Memory B cell (primary cell): ENCODE measurements at regions not wholly inside any gene's neighbourhood (a gene's known extent, or its start where the extent isn't known, plus 50 kb on each side); places are given as distances from the start of the nearest gene placed in this dataset.

ENCODE experiments used
- ATAC-seq: fragments of 150-1000 bp; cut with Tn5 transposase; 2 replicates; pipeline ENCODE4 v1.10.0; 2021; ENCODE audit warnings: low read depth, mild to moderate bottlenecking, moderate library complexity
- DNase-seq, 2 donors: peaks; one replicate each; pipeline ENCODE4 v3.0.0; 2022; ENCODE audit warnings: low spot score in 2 of 2
- H3K27ac Mint-ChIP-seq: one replicate; pipeline ENCODE4 v1.8.0; 2022; ENCODE audit warnings: mild to moderate bottlenecking, moderate library complexity, mixed read lengths
- H3K27me3 Mint-ChIP-seq: one replicate; pipeline ENCODE4 v1.8.0; 2022; ENCODE audit warnings: mixed read lengths
- H3K36me3 Mint-ChIP-seq: one replicate; pipeline ENCODE4 v1.8.0; 2022; ENCODE audit warnings: mild to moderate bottlenecking, mixed read lengths
- H3K4me1 Mint-ChIP-seq: one replicate; pipeline ENCODE4 v1.8.0; 2022; ENCODE audit warnings: mixed read lengths
- H3K4me3 Mint-ChIP-seq: one replicate; pipeline ENCODE4 v1.8.0; 2022; ENCODE audit warnings: mild to moderate bottlenecking, moderate library complexity, mixed read lengths
- H3K9me3 Mint-ChIP-seq: one replicate; pipeline ENCODE4 v1.8.0; 2022; ENCODE audit warnings: mixed read lengths

DNA sequence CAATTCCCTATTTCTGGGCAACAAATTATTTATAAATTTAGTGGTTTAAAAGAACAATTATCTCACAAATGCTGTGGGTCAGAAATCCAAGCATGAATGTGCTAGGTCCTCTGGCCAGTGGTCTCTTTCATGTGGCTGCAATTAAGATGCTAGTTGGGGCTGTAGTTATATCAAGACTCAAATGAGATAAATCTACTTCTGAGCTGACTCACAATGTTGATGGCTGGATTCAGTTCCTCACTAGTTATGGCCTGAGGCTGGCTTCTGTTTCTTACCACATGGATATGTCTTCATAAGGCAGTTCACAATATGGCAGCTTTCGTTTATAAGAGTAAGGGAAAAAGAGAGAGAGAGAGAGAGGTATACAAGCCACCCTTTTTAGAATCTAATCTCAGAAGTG lies 717.0 kb downstream of the PRELID2 start:
- Mint-ChIP-seq H3K27me3 (no peaks in the 10 kb centered on the region), H3K36me3 (no peaks in the 10 kb centered on the region), H3K9me3 (peaks cover 10% of the 10 kb centered on the region), H3K4me1 (no peaks in the 10 kb centered on the region), H3K27ac (no peak overlapping the region), H3K4me3 (no peak overlapping the region)
- no peak for DNase-seq
- no peak for ATAC-seq

DNA sequence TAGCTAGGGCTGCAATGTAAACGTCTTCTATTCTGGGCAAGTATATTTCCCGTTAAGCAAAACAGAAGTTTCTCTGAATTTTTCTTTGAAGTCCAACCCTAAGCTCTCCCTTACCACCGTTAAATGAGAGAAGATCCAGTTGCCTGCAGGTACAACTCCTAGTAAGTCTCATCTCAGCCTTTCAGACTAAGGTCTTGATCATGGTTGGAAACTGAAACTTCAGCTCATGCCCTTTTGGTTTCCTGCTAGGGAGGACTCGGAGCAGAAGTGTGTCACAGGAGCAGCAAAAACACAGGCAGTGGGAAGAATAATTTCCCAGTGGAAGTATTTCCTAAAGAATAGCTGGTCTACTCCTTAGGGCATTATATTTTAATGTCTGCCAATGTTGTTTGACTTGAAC lies 717.9 kb downstream of the PRELID2 start:
- no peaks in the 10 kb centered on the region for H3K4me1 Mint-ChIP-seq
- H3K27me3 Mint-ChIP-seq, result no peaks in the 10 kb centered on the region
- H3K27ac Mint-ChIP-seq, result no peak overlapping the region
- no peak for DNase-seq
- H3K36me3 Mint-ChIP-seq, result no peaks in the 10 kb centered on the region
- H3K4me3 Mint-ChIP-seq, result no peak overlapping the region
- ATAC-seq, result no peak
- H3K9me3 Mint-ChIP-seq, result peaks cover 10% of the 10 kb centered on the region

DNA sequence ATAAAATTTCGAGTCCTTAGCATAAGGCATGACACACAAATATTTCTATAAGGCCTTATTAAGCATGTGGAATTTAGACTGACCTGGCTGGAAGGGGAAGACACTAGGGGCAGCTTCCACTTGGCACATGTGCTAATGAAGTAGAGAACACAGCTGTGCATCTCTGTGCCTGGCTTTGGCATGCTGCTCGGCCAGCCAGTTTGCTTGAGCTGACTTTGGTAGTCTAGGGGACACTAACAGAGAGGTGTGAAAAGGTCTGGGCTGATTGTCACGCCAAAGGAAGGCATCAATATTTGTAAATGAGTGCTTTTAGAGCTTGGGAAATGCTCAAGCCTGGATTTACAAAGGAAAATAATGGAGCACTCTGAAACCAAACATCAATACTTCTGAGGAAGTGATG lies 723.7 kb downstream of the PRELID2 start:
- Mint-ChIP-seq H3K27ac (no peak overlapping the region), H3K9me3 (peaks cover 11% of the 10 kb centered on the region), H3K4me1 (no peaks in the 10 kb centered on the region), H3K27me3 (no peaks in the 10 kb centered on the region), H3K36me3 (no peaks in the 10 kb centered on the region), H3K4me3 (no peak overlapping the region)
- ATAC-seq (no peak), DNase-seq (no peak)

DNA sequence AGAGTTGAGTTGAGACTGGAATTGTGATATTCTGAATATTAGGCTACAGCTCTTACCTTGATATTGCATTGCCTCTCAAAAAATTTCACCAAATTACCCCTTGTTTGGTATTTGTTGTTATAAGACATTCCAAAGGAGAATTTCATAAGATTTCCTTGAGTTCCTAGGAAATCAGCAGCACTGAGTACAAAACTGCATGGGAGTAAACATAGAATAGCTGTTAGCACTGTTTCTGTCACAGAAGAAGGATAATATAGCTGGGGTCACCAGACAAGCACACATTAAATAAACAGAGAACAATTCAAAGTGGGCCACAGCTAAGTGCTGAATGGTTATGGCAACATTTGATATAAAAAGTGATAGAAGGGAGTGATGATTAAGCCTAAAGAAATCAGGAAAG lies 724.3 kb downstream of the PRELID2 start:
- H3K27ac Mint-ChIP-seq, result no peak overlapping the region
- H3K27me3 Mint-ChIP-seq, result no peaks in the 10 kb centered on the region
- DNase-seq (no peak), ATAC-seq (no peak)
- no peaks in the 10 kb centered on the region for H3K36me3 Mint-ChIP-seq
- no peaks in the 10 kb centered on the region for H3K4me1 Mint-ChIP-seq
- peaks cover 9% of the 10 kb centered on the region for H3K9me3 Mint-ChIP-seq
- H3K4me3 Mint-ChIP-seq, result no peak overlapping the region

DNA sequence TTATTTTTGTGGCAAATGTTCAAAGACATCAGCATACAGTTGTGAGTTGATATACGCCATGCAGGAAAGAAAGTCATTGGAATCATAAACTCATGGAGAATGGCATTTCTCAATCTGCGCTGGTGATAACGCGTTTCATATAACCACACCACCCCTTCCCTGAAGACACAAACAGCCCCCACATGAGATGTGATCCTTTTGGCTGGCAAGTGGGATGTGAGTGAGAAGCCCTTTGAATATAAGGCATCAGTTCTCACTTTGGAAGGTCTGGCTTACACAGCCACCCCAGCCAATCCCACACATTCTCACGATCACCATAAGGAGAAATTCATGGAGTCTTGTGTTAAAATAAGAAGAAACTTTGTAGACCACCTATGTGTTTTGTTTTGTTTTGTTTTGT lies 725.0 kb downstream of the PRELID2 start:
- no peaks in the 10 kb centered on the region for H3K4me1 Mint-ChIP-seq
- ATAC-seq, result no peak
- no peak for DNase-seq
- H3K9me3 Mint-ChIP-seq, result peaks cover 9% of the 10 kb centered on the region
- H3K27ac Mint-ChIP-seq, result no peak overlapping the region
- no peaks in the 10 kb centered on the region for H3K36me3 Mint-ChIP-seq
- no peak overlapping the region for H3K4me3 Mint-ChIP-seq
- no peaks in the 10 kb centered on the region for H3K27me3 Mint-ChIP-seq

DNA sequence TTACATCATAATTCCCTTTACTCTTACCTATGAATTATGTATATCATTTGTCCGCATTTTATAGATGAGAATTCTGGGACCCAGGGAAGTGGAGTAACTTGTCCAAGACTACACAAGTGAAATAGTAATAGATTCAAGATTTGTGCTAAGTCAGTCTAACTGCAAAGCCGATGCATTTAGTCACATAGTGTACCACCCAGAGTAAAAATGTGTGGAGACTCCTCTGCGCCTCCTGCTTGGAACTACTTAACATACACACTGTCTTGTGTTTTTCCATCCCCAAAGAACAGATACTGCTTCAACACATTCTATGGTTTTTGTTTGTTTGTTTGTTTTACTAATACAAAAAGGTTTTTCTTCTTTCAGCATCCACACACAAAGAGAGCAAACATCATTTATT lies 729.8 kb downstream of the PRELID2 start:
- Mint-ChIP-seq H3K9me3 (peaks cover 2% of the 10 kb centered on the region), H3K4me3 (no peak overlapping the region)
- ATAC-seq, result no peak

DNA sequence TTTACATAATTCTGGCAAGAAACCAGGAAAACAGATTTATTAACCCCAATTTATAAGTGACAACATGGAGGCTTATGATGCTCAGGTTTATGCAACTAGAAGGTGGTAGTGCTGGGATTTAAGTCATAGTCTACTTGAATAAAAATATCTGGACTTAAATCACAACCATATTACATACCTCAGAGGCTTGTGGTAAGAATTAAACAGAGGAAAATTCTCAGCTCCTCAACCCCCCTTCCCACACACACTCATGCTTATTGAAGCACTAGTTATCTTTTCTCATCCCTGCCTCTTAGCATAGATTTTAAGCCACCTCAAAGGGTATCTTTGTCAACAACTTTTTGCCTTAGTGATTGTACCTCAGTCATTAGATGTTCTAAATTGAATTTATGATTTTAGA lies 731.0 kb downstream of the PRELID2 start:
- DNase-seq (no peak), ATAC-seq (no peak)
- no peaks in the 10 kb centered on the region for H3K36me3 Mint-ChIP-seq
- no peak overlapping the region for H3K4me3 Mint-ChIP-seq
- H3K27me3 Mint-ChIP-seq, result no peaks in the 10 kb centered on the region
- no peak overlapping the region for H3K27ac Mint-ChIP-seq
- H3K4me1 Mint-ChIP-seq, result no peaks in the 10 kb centered on the region
- peaks cover 2% of the 10 kb centered on the region for H3K9me3 Mint-ChIP-seq

More for the DNA sequence above, 729.8 kb downstream of the PRELID2 start:
- Mint-ChIP-seq H3K36me3 (no peaks in the 10 kb centered on the region), H3K4me1 (no peaks in the 10 kb centered on the region), H3K27me3 (no peaks in the 10 kb centered on the region), H3K27ac (no peak overlapping the region)
- DNase-seq, result no peak

DNA sequence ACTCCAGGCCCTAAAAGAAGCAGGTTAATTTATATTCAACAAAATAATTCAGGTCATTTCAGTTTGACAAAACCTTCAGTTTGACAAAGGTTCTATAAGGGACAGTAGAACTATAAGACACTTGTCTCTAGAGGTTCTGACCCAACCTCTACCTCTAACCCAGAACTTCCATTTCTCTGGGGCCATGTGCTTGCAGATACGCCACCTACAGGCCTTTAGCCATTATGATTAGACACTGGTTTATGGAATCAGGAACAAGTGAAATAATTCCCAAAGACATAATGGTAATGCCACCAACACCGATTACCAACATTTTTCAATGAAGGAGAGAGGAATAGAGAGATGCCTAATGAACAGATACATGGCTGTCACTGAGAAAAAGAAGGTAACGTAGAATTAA lies 733.9 kb downstream of the PRELID2 start:
- no peak overlapping the region for H3K27ac Mint-ChIP-seq
- H3K4me3 Mint-ChIP-seq, result no peak overlapping the region
- no peak for ATAC-seq
- H3K4me1 Mint-ChIP-seq, result no peaks in the 10 kb centered on the region
- H3K27me3 Mint-ChIP-seq, result no peaks in the 10 kb centered on the region
- no peaks in the 10 kb centered on the region for H3K36me3 Mint-ChIP-seq
- no peaks in the 10 kb centered on the region for H3K9me3 Mint-ChIP-seq
- DNase-seq, result no peak

DNA sequence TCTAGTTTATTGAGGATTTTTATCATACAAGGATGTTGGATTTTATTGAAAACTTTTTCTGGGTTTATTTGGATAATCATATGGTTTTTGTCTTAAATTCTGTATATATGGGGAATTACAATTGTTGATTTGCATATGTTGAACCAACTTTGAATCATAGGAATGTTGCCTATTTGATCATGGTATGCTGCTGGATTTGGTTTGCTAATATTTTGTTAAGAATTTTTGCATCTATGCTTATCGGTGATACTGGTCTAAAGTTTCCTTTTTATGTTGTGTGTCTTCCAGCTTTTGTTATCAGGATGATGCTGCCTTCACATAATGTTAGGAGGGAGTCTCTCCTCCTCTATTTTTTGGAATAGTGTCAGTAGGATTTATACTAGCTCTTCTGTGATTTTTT lies 745.0 kb downstream of the PRELID2 start:
- H3K9me3 Mint-ChIP-seq, result peaks cover 6% of the 10 kb centered on the region
- no peaks in the 10 kb centered on the region for H3K36me3 Mint-ChIP-seq
- H3K4me1 Mint-ChIP-seq, result no peaks in the 10 kb centered on the region
- DNase-seq (no peak), ATAC-seq (no peak)
- H3K27me3 Mint-ChIP-seq, result no peaks in the 10 kb centered on the region
- H3K4me3 Mint-ChIP-seq, result no peak overlapping the region
- H3K27ac Mint-ChIP-seq, result no peak overlapping the region

DNA sequence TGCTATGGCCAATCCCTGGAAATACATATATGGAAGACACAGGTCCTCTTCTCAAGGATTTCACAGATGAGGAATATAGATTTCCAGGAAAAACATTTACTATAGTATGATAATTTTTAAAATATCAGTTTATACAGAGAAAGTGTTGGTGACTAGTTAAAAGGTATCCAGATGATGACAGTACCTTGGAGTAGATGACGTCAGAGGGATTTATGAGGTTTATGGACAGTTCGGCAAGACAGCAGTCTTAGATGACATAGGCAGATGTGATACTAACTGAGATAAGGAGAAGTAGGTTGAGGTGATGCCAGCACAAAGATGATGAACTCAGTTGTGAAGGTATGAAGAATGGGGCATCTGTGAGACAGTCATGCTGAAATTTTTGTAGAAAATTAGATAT lies 750.3 kb downstream of the PRELID2 start:
- Mint-ChIP-seq H3K27me3 (no peaks in the 10 kb centered on the region), H3K9me3 (peaks cover 2% of the 10 kb centered on the region), H3K27ac (no peak overlapping the region), H3K36me3 (no peaks in the 10 kb centered on the region), H3K4me3 (no peak overlapping the region), H3K4me1 (no peaks in the 10 kb centered on the region)
- DNase-seq (no peak), ATAC-seq (no peak)

DNA sequence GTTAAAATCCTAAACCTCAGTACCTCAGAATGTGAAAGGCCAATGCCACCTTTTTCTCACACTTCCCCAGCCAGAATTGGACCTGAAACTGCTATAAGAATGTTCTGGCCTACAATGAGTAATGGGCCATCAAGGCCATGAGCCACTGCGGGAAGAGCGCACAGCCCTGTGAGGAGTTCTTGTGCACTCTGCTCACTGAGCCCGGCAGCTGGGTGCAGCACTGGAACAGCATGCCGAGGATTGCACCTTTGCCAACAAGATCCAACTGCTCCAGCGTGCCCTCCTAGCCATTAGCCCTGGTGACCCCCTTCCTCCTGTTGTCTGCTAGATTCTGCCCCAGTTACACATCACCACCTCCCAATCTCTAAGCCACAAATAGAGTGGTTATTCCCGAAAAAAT lies 758.1 kb downstream of the PRELID2 start:
- ATAC-seq, result no peak
- no peak for DNase-seq
- Mint-ChIP-seq H3K9me3 (peaks cover 1% of the 10 kb centered on the region), H3K36me3 (no peaks in the 10 kb centered on the region), H3K27me3 (no peaks in the 10 kb centered on the region), H3K27ac (no peak overlapping the region), H3K4me1 (no peaks in the 10 kb centered on the region), H3K4me3 (no peak overlapping the region)

DNA sequence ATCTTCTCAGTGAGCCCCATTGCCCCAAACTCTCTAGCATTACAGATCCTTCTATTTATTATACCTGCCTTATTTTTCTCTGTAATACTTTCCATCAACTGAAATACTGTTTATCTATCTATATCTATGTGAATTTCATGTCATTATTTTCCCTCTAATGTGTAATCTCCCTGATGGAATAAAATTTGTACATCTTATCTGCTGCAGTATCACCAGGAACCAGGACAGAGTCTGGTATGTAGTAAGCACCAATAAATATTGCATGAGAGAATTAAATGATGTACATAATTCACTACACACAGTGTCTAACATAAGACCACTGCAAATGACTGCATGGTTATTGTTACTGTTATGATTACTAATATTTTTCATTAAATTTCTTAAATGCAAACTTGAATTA lies 759.1 kb downstream of the PRELID2 start:
- H3K4me3 Mint-ChIP-seq, result no peak overlapping the region
- H3K27ac Mint-ChIP-seq, result no peak overlapping the region
- ATAC-seq, result no peak
- H3K4me1 Mint-ChIP-seq, result no peaks in the 10 kb centered on the region
- no peak for DNase-seq
- peaks cover 1% of the 10 kb centered on the region for H3K9me3 Mint-ChIP-seq
- H3K27me3 Mint-ChIP-seq, result no peaks in the 10 kb centered on the region
- no peaks in the 10 kb centered on the region for H3K36me3 Mint-ChIP-seq

DNA sequence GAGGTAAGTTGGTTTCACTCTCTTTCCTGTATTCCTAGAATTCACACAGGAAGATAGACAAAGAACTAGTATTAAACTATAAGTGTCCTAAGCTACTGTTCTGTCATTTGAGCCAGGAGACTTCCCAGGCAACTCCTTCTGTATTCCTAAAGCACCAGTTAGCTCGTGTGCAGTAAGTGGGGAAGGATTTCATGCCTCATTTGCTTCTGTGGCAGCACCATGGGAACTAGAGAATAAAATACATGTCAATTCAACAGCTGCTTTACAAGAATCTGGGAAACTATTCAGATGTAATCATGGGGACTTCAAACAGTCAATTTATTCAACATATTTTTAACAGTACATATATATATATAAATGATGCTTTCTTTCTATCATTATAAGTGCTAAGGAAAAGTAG lies 762.3 kb downstream of the PRELID2 start:
- DNase-seq (no peak), ATAC-seq (no peak)
- Mint-ChIP-seq H3K27ac (no peak overlapping the region), H3K27me3 (no peaks in the 10 kb centered on the region), H3K9me3 (no peaks in the 10 kb centered on the region), H3K4me3 (no peak overlapping the region), H3K4me1 (no peaks in the 10 kb centered on the region), H3K36me3 (no peaks in the 10 kb centered on the region)

DNA sequence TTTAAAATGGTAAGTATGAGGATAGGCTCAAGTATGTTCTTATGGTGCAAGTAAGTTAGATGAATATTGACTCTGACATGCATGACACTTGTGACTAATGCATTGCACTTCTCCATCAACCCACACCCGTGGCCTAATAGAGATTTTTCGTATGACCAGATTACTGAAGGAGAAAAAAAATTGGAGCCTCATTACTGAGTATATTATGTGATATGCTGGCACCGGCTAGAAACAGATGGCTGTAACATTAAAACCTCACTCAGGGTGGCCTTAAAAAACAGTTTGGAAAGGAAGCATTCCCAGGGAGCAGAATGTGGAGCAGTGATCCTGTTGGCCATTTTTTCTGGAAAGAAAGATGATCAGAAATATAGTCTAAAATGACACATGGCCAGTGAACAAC lies 766.4 kb downstream of the PRELID2 start:
- no peak overlapping the region for H3K4me3 Mint-ChIP-seq
- no peaks in the 10 kb centered on the region for H3K9me3 Mint-ChIP-seq
- no peaks in the 10 kb centered on the region for H3K4me1 Mint-ChIP-seq
- H3K27ac Mint-ChIP-seq, result no peak overlapping the region
- H3K27me3 Mint-ChIP-seq, result no peaks in the 10 kb centered on the region
- DNase-seq (no peak), ATAC-seq (no peak)
- no peaks in the 10 kb centered on the region for H3K36me3 Mint-ChIP-seq

DNA sequence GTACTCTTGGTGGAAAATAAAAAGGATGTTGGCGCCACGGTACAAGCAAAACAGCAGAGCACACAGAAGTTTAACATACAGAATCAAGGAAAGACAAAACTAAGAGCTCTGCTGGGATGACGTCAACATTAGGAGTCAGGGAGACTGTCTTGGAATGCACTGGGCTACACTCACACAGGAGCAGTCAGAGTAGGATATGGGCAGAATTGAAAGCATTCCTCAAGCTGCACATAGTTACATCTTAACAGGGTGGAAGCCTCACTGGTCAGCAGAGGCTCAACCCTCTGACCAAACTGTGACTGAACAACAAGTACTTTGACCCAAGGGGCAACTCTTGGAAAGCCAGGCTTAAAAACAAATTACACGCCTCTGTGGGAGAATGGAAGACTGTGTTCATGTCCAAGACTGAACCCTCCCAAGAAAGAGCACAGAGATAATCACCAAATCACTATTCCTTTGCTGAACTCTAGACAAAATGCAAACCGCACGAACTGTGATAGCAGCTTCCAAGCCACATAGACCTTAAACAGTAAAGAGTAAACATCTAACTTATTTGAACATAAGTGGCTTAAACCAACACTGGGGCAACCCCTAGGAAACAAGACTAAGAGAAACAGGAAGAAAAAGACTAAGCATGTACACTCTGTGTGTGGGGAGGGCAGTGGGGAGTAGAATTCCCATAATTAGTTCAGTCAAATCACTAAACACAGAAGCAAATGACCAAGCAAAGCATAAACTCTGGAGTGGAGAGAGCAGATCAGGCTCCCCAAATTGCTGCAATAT lies 772.7 kb downstream of the PRELID2 start:
- Mint-ChIP-seq H3K27ac (no peak overlapping the region), H3K4me1 (no peaks in the 10 kb centered on the region), H3K9me3 (no peaks in the 10 kb centered on the region), H3K27me3 (no peaks in the 10 kb centered on the region), H3K4me3 (no peak overlapping the region), H3K36me3 (no peaks in the 10 kb centered on the region)
- DNase-seq (no peak), ATAC-seq (no peak)
